Umbilical cord (tissue), 1 donor: ENCODE measurements at regions not wholly inside any gene's neighbourhood (a gene's known extent, or its start where the extent isn't known, plus 50 kb on each side); places are given as distances from the start of the nearest gene placed in this dataset.

Source experiments
- DNase-seq: peaks from one replicate; pipeline ENCODE4 v3.0.0-alpha.2; 2015; ENCODE audit warnings: low spot score

- no peak for DNase-seq
Measured at GRCh38 chr12:76611533-76611932, 52.0 kb upstream of the OSBPL8 start.

GRCh38 chr12:76614364-76614763, 54.8 kb upstream of the OSBPL8 start:
- peak; percentile 82 for DNase-seq

GRCh38 chr12:76618031-76618430, 58.5 kb upstream of the OSBPL8 start:
- DNase-seq: no peak

GRCh38 chr12:76621582-76622024, 62.0 kb upstream of the OSBPL8 start:
- peak; percentile 78 for DNase-seq

GRCh38 chr12:76622351-76622750, 62.8 kb upstream of the OSBPL8 start:
- no peak for DNase-seq

- no peak for DNase-seq
Measured at GRCh38 chr12:76622915-76623314, 63.3 kb upstream of the OSBPL8 start.

- DNase-seq: no peak
Measured at GRCh38 chr12:76623931-76624330, 64.4 kb upstream of the OSBPL8 start.

GRCh38 chr12:76627346-76628135, 68.0 kb upstream of the OSBPL8 start:
- DNase-seq: peak; percentile 22

GRCh38 chr12:76628745-76629144, 69.2 kb upstream of the OSBPL8 start:
- DNase-seq: no peak

GRCh38 chr12:76631741-76632140, 72.2 kb upstream of the OSBPL8 start:
- no peak for DNase-seq

GRCh38 chr12:76633415-76633814, 73.8 kb upstream of the OSBPL8 start:
- no peak for DNase-seq

GRCh38 chr12:76634133-76634532, 74.6 kb upstream of the OSBPL8 start:
- DNase-seq: no peak

- peak; percentile 29 for DNase-seq
Measured at GRCh38 chr12:76636121-76636692, 76.6 kb upstream of the OSBPL8 start.

GRCh38 chr12:76637807-76638206, 78.2 kb upstream of the OSBPL8 start:
- no peak for DNase-seq

- DNase-seq: no peak
Measured at GRCh38 chr12:76639646-76640045, 80.1 kb upstream of the OSBPL8 start.

GRCh38 chr12:76641073-76641472, 81.5 kb upstream of the OSBPL8 start:
- no peak for DNase-seq

GRCh38 chr12:76641961-76642360, 82.4 kb upstream of the OSBPL8 start:
- DNase-seq: no peak

GRCh38 chr12:76643438-76643837, 83.9 kb upstream of the OSBPL8 start:
- peak; percentile 78 for DNase-seq

- DNase-seq: no peak
Measured at GRCh38 chr12:76644950-76645349, 85.4 kb upstream of the OSBPL8 start.

- no peak for DNase-seq
Measured at GRCh38 chr12:76645934-76646333, 86.4 kb upstream of the OSBPL8 start.

- no peak for DNase-seq
Measured at GRCh38 chr12:76646366-76646765, 86.8 kb upstream of the OSBPL8 start.

GRCh38 chr12:76649099-76649498, 89.5 kb upstream of the OSBPL8 start:
- no peak for DNase-seq

GRCh38 chr12:76652402-76652801, 92.8 kb upstream of the OSBPL8 start:
- no peak for DNase-seq
